GM19351 (cell line): ENCODE measurements at regions not wholly inside any gene's neighbourhood (a gene's known extent, or its start where the extent isn't known, plus 50 kb on each side); places are given as distances from the start of the nearest gene placed in this dataset.
"Not testable (repeated sequence)": the region's sequence is repeated elsewhere in the genome, so short reads cannot be mapped to it uniquely, and the experiment has no call there.

Source experiments
- ATAC-seq: cut with Tn5 transposase; IDR thresholded peaks from one replicate; pipeline ENCODE4 v1.9.1; 2021; ENCODE audit warnings: mild to moderate bottlenecking, moderate library complexity; ENCODE audit not compliant: unreplicated experiment

DNA sequence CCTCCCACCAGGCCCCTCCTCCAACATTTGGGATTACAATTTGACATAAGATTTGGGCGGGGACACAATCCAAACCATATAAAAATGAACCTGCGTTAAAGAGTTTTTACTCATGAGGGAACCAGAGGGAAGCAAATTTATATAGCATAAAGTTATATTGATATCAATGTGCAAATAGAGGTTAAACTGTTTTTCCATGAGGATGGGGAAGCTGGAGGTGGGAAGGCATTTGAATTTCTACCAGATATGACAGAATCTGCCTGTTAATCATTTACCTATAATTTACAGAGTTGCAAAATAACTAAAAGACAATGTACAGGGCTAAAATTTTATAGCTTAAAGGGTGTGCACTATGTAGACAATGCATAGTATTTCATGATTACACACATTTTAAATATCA lies 322.0 kb upstream of the FKBP1C start:
- no peak for ATAC-seq

DNA sequence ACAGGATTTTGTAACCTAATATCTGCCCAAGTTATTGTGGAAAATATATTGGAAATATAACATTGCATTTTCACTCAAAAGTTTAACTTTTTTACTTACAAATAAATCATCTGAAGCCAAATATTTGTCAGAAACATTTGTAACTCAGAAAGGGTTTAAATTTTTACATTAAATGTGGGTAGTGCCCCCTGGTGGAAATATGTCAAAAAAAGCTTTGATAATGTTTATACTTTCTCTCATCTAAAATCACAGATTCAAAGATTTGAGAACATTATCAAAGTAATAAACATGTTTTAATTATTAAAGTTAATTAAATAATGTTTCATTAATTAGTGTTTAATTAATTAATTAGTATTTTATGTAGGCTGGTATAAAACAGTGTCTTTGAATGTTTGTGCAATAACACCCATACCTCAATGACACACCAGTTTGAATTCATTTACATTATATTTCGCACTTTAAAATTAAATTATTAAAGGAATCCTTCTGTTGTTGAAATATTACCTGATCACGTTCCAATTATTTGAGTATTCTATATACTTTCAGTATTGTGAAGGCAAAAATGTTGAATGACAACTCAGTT lies 320.1 kb upstream of the FKBP1C start:
- no peak for ATAC-seq

DNA sequence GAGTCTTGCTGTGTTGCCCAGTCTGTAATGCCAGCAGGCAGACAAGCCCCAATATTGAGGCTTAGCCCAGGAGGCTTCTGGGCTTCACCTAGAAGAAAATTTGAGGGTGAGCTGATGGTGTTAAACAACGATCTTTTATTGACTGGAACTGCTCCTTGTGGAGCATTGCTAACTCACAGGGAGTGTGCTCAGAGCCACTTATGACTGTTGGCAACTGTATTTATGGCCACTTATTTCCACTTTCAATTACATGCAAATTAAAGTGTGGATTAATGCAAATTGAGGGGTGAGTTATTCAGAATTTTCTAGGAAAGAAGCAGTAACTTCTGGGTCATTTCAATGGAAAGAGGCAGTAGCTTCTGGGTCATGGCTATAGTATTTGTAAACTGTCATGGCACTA lies 317.2 kb upstream of the FKBP1C start:
- ATAC-seq: no peak

DNA sequence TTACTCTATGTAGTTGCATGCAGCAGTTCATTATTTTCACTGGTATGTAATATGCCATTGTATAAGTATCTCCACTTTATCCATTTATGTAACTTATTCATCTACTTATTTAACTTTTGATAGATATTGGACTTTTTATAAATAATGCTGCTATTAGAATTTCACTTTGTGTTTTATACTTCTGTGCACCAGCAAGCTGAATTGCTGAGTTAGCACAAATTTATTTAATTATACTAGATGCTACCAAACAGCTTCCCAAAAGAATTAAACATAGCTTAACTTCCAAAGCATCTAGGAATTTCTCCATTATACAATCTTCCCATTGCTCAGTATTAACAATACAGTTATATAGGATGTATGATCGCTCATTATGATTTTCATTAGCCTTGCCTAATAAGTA lies 308.0 kb upstream of the FKBP1C start:
- no peak for ATAC-seq

DNA sequence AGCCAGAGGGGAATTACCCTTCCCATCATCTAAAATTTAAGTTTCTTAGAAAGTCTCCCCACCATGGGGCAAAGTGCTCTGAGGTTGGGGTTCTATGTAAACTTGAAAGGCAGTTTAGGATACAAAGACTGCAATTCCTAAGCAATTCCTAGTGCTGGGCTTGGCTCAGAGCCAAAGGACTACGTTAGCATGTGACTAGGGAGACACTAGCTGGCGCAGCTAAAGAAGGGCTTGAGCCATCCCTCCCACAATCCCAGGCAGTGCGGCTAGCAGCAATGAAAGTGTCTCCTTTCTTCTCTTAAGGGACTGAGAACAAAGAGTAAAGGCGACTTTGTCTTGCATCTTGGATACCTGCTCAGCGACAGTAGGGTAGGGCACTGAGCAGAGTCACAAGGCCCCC lies 306.6 kb upstream of the FKBP1C start:
- no peak for ATAC-seq

DNA sequence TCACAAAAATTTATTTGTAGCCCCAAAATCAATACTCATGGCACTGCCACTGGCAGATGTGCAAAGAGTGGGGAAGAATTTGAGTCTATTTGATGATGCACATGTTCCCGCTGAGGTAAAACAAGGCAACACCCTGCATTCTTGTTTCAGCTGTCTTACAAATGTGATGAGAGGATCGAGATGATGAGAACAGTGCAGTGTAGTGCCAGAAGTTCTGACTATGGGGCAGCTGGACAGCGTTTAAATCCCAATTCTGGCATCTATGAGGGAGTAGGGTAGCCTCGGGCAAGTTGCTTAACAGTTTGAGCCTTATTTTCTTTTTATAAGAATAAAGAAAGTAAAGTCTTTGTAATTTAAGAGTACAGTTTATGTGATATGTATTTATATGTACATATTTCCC lies 296.7 kb upstream of the FKBP1C start:
- no peak for ATAC-seq

DNA sequence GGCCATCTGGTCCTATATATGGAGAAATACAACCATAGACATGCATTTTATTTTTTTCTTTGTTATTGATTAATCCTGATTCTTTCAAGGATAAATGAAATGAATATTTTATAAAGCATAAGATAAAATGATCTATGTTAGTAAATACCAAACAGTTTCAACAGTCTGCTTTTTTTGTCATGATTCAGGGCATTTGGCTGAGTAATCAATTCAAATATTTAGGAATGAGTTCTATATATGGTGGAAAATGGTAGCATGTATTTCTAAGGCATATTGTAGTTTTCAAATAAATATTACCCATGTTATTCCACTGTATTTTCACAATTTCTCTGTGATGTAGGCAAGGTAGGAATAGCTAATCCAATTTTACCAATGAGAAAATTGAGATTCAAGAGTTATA lies 287.5 kb upstream of the FKBP1C start:
- ATAC-seq: no peak

DNA sequence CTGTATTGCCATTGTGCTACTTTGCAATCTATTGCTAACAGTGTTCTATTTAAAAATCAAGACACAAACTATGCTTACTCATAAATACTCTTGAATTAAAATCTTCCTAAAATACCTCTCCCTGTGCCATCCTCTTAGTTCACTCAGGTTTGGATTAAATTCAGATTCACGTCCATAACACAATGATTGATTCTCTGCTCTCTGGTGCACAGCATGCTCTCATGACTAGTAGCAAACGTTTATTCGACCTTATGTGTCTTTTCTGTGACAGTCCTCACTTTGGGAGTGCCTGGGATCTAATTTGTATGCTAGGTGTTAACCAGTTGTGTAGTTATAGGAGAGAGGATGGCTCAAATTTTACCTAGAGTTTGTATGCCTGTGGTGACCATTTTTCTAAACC lies 270.4 kb upstream of the FKBP1C start:
- ATAC-seq: no peak

DNA sequence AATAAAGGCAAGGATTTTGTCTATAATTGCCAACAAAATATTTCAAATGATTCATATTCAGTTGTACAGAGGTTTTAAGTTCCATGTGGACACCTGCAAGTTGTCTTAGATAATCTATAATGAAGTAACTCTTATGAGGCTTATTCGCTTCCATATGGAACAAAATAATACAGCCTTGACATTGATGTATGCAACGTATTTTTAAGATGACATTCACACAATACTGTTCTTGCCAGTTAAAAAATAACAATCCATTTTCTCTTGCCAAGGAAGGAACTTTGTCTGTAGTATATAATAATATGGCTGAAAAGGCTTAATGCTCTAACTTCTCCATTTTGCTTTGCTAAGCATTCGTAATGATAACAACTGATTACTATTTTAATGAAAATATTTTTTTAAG lies 269.3 kb upstream of the FKBP1C start:
- ATAC-seq: no peak

DNA sequence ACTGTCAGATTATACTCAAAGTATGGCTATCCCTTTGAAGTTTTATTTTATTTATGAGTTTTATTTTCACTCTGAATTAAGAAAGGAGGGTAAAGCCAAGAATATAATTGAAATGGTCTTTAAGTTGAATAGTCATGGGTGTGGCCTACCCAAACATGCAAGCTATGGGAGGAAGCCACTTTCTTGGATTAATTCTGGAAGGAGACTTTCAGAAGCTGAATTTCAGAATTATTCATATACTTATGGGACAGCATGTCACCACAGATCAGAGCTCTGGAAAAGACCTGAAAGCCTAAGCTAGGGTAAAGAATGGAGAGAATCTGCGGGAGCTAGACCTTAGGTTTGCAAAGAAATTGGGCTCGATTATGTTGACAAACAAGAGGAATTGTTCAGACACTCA lies 242.4 kb upstream of the FKBP1C start:
- no peak for ATAC-seq

DNA sequence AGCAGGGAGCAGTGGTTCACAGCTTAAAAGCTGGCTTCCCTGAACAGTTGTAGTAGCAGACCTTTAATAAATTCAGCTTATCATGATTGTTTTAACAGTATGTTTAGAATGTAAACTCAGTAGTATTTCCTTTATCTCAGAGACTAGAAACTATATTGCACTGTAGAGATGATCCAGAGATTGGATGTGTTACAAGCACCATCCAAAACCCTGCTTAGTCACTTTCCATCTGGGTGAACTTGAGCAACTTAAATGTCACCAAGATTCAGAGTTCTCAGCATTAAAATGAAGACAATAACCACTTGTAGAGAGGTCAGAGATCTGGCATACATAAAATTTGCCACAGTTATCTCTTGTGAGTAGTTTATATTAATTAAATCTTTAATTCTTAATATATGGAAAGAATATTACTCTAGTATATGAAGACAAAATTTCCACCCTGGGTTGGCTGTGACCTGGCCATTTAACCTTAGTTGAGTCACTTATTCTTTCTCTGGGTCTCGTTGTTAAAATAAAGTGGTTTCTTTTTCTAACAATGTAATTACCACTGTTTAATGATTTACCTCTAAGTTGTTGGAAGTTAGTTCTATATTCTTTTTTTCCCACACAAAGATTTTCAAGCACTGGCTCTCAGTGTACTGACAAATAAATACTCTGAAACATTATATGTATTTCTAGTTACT lies 239.2 kb upstream of the FKBP1C start:
- ATAC-seq: no peak

DNA sequence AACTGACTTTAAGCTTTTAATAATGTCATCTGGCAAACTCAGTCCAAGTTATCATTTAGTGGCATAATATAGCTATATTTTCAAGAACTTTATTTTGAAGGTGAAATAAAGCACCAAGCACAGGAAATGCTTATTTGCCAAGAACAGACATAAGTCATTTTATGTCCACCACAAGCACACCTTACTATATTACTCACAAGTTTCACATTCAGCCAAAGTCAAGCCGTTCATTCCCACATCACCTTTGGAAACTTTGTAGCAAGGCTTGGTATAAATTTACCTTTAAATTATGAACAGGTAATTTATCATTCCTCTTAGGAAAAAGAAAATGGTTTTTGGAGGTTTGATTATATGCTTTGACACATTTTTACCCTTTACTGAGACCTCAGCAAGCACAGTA lies 236.8 kb upstream of the FKBP1C start:
- ATAC-seq: no peak

DNA sequence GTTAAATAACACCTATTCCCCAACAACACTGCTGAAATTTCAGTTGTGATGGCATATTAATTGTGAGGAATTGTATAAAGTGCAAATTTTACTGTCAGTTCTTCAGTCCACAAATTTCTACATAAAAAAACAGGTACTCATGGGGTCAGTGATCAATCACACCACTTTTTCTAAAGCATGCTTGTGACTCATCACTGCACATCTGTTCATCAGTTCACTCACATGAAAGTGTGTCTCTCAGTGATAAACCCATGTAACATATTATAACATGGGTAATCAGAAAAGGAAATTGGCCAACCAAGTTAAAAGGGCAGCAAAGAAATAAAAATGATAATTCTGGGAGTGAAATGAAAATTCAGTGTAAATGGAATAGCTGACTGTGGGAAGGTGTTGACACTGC lies 234.7 kb upstream of the FKBP1C start:
- ATAC-seq: no peak

DNA sequence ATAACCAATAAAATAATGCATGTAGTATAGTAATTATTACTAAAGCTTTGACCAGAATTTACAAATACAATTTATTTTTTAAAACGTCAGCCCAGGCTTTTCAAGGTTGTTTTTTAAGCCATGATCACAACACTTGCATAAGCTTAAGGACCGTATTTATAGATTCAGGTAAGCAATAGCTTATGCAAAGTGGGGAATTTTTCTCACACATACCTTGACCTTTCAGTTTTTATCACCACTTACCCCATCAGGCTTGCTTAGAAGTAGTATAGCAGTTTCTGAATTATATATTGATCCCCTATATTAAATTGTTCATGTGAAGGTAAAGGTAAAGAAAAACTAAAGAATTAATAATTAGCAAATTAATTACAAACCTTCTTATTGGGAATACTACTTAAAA lies 232.3 kb upstream of the FKBP1C start:
- ATAC-seq: no peak

DNA sequence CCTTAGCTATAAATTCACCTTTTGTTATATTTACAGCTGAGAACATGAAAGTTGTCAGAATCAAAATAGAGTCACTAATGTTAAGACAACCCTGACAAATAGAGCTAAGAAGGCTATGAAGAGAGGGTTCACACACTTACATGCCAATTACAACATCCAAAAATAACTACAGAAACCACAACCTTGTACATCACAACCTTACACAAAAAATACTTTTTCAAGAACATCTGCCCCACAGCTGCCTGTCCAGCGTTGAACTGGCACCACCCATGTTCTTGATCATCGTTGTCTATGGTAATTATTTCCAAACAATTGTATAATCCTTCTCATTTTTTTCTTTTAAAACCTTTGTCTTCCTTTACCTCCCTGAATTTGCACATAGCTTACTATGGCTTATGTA lies 231.2 kb upstream of the FKBP1C start:
- no peak for ATAC-seq

DNA sequence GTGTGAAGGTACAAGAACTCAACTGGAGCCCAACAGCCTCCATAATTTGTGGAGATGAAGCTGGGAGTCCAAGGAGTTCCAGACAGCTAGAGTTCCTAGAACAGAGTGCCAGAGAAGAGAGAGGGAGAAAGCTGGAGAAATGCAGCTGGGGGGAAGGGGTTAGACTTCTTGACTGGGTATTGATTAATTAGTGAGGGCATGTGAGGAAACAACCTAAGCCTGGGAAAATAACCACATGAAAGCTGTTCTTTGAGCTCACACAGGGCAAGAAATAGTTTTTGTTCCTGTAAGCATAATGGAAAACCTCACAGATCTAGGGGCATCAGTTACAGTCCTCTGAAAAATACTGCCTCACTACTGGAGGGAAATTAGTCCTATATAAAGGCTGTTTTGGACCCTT lies 230.5 kb upstream of the FKBP1C start:
- no peak for ATAC-seq

DNA sequence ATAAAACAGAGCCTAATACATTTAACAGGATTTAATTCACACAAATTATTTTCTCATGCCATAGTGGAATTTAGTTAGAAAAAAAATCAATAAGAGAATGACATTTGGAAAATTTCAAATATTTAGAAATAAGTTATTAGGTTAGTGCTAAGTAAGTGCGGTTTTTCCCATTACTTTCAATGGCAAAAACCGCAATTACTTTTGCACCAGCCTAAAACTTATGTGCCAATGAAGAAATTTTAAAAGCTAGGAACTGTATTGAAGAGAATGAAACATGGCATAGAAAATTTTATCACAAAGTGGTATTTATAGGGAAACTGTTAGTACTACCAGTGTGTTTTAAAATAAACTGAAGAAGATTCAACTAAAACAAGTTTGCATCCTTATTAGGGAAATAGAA lies 228.3 kb upstream of the FKBP1C start:
- no peak for ATAC-seq

DNA sequence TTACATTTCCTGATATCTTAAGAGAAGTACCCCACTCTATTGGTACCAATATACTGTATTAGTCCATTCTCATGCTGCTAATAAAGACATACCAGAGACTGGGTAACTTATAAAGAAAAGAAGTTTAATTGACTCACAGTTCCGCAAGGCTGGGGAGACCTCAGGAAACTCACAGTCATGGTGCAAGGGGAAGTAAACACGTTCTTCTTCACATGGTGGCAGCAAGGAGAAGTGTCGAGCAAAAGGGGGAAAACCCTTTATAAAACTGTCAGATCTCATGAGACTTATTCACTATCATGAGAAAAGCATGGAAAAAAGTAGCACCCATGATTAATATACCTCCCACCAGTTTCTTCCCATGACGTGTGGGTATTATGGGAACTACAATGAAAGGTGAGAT lies 219.6 kb upstream of the FKBP1C start:
- ATAC-seq: not testable (repeated sequence)

DNA sequence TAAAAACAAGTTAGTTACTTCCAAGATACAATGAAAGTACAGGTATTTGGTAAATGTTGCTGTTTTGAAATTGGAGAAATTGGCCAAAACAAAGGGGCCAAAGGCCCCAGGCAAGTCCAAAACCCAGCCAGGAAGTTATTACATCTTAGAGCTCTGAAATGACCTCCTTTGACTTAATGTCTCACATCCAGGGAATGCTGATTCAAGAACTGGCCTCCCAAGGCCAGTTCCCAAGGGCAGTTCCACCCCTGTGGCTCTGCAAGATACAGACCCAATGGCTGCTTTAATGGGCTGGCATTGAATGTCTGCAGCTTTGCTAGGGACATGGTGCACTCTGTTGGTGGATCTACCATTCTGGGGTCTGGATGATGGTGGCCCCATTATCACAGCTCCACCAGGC lies 217.3 kb upstream of the FKBP1C start:
- ATAC-seq: no peak

DNA sequence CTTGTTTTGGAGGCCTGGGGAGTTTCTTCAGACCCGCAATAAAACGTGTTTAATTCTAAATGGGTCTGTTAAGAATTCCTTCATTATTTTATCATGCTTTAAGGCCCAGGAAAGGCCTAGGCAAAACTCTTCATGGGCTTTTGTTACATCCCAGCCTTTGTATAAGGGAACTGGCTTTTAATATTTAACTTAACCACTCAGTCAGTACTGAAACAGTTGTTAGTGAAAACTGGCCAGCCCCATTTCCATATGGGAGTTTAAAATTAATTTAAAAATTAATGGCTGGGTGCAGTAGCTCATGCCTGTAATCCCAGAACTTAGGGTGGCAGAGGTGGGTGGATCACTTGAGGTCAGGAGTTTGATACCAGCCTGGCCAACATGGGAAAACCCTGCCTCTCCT lies 213.2 kb upstream of the FKBP1C start:
- no peak for ATAC-seq

DNA sequence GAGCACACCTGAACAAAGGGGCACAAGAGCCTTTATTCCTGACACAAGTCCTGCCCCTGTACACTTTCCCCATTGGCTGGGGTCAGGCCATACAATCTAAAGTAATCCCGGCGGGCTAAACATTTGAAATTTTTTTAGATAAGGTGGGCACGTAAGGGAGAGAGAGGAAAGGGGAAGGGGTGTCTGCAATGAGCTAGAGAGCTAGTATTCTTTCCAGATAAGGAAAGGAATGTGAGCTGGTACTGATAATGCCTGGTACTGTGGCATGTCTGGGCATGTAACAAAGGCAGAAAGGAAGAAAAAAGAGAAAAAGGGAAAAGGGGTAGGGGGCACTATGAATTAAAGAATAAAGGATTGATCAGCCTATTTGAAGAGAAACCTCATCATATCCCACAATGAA lies 212.0 kb upstream of the FKBP1C start:
- not testable (repeated sequence) for ATAC-seq

DNA sequence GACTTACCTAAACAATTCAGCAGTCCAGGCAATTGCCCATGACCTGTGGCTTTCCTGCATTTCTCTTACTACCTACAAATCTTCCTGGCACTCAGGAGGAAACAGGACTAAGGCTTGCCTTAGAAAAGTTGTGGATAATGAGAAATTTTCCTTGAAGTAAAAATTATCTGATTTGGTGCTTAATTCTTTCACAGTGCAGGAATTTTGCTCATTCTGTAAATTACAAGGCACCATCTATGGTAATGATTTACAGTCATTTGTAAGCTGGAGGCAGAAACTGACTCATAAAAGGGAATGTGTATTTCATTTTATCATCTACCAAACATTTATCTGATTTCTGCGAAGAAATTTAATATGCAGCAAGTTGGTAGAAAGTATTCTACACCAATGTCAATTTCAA lies 211.5 kb upstream of the FKBP1C start:
- no peak for ATAC-seq

DNA sequence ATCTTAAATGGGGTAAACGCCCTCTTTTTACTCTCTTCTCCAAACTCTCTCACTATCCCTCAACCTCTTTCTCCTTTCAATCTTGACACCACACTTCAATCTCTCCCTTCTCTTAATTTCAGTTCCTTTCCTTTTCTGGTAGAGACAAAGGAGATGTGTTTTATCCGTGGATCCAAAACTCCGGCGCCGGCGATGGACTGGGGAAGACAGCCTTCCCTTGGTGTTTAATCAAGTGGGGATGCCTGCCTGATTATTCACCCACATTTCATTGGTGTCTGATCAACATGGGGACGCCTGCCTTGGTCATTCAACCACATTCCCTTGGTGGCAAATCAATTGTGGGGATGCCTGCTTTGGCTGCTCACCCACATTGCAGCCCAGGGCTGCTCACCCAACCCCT lies 205.3 kb upstream of the FKBP1C start:
- ATAC-seq: not testable (repeated sequence)
